Sigmoid colon (tissue), 3 donors: ENCODE measurements at regions not wholly inside any gene's neighbourhood (a gene's known extent, or its start where the extent isn't known, plus 50 kb on each side); places are given as distances from the start of the nearest gene placed in this dataset.

Experiments
- CTCF ChIP-seq, 4 experiments: fragments of 450-650 bp in 3 of 4; fragments of 200-600 bp in 1 of 4; IDR thresholded peaks; one replicate each; pipeline ENCODE4 v1.5.1; 2016 to 2019; ENCODE audit warnings: antibody characterized with exemption in 4 of 4, mild to moderate bottlenecking in 3 of 4, moderate library complexity in 2 of 4
- POLR2A ChIP-seq, 2 donors: fragments of 450-650 bp; IDR thresholded peaks; one replicate each; pipeline ENCODE4 v1.6.1; 2016; ENCODE audit warnings: antibody characterized with exemption in 2 of 2, mild to moderate bottlenecking in 2 of 2, moderate library complexity in 2 of 2

DNA sequence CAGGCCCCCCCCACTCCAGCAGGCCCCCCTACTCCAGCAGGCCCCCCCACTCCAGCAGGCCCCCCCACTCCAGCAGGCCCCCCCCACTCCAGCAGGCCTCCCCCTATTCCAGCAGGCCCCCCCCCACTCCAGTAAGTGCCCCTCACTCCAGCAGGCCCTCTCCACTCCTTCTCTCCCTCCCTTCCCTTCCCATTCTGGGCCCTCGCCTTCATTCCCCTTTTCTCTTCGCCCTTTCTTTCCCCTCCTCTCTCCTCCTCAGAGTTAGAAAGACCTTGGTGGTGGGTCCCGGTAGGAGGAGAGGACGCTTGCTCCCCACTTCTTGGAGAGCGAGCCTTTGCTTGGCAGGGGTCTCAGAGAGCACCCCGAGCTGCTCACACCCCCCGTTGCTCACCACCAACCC is 177.0 kb upstream of the TNRC6C start:
- TF ChIP-seq CTCF (IDR thresholded peaks at IDR 0.05): no peak
- no peak for TF ChIP-seq POLR2A (IDR thresholded peaks at IDR 0.05)
